ENCODE measurements at regions not wholly inside any gene's neighbourhood (a gene's known extent, or its start where the extent isn't known, plus 50 kb on each side); places are given as distances from the start of the nearest gene placed in this dataset.
A peak's percentile ranks its signal among the peaks of the same experiment; 100 is the strongest.

- CTCF ChIA-PET = interaction anchor here (1.0 to 1.5 kb wide), 4 partner anchors 44 to 259 kb away, joined by 3 to 8 read pairs (median 5); no protein-coding TSS in a partner anchor
Observed at GRCh38 chr13:95447814-95448213, 104.7 kb upstream of the CLDN10 start.

DNA sequence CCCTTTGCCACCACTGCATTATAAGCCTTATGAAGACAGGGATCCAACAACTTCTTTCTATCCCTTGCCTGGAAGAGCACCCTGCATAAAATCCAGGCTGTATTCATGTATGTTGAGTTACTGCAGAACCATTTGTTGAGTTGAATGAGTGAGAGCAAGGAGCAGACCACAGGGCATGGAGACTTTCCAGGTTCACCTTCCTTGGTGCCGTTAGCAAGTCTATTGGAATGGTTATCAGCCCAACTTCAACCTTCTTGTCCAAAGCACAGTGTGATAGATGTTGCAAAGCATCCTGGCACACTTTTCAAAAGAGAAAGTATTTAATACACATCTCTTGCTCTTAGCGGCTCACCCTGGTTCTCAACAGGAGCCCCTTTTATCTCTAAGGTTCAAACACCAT, 100.9 kb upstream of the CLDN10 start:
- Mint-ChIP-seq H3K4me1 (peaks cover 11% of the 10 kb centered on the region), H3K4me3 (no peak overlapping the region), H3K36me3 (no peaks in the 10 kb centered on the region), H3K27me3 (ENCODE audit: low read depth) (no peaks in the 10 kb centered on the region; the same call in none of the 2 replicates), H3K9me3 (no peaks in the 10 kb centered on the region), H3K27ac (no peak overlapping the region)
- CTCF ChIA-PET = no interaction called here
- DNase-seq (ENCODE audit: low spot score) (no peak), ATAC-seq (no peak)
- no peak for TF ChIP-seq HMGA2 (CRISPR knock-in tag; IDR thresholded peaks at IDR 0.05)
- POLR2A ChIA-PET = no interaction called here

More at GRCh38 chr13:95447814-95448213, 104.7 kb upstream of the CLDN10 start:
- peak; percentile 78 for ATAC-seq
- POLR2A ChIA-PET = interaction anchor here (0.7 kb wide), 2 partner anchors 13 to 21 kb away, joined by 3 read pairs; no protein-coding TSS in a partner anchor
- Mint-ChIP-seq H3K36me3 (no peaks in the 10 kb centered on the region), H3K27ac (no peak overlapping the region), H3K27me3 (ENCODE audit: low read depth) (no peaks in the 10 kb centered on the region; the same call in none of the 2 replicates), H3K4me1 (peaks cover 11% of the 10 kb centered on the region), H3K9me3 (no peaks in the 10 kb centered on the region), H3K4me3 (no peak overlapping the region)
- TF ChIP-seq ZNF423 (CRISPR knock-in tag; IDR thresholded peaks at IDR 0.05) (peak; percentile 91), AR (CRISPR knock-in tag; IDR thresholded peaks at IDR 0.05) (no peak)
- peak; percentile 25 for DNase-seq (ENCODE audit: low spot score)

GRCh38 chr13:95452375-95452774, 100.1 kb upstream of the CLDN10 start:
- CTCF ChIA-PET = no interaction called here
- TF ChIP-seq NFYB (CRISPR knock-in tag; conservative IDR thresholded peaks at IDR 0.05; ENCODE audit: low read depth) (no peak), FOXP1 (CRISPR knock-in tag; IDR thresholded peaks at IDR 0.05; ENCODE audit: borderline replicate concordance) (no peak), ZNF219 (CRISPR knock-in tag; IDR thresholded peaks at IDR 0.05; ENCODE audit: borderline replicate concordance) (no peak), HMGA2 (CRISPR knock-in tag; IDR thresholded peaks at IDR 0.05) (no peak), GRHL2 (CRISPR knock-in tag; IDR thresholded peaks at IDR 0.05; ENCODE audit: insufficient replicate concordance, severe bottlenecking) (no peak), ATF2 (CRISPR knock-in tag; IDR thresholded peaks at IDR 0.05; ENCODE audit: borderline replicate concordance, low read depth) (no peak), CREM (CRISPR knock-in tag; IDR thresholded peaks at IDR 0.05) (no peak), MLX (CRISPR knock-in tag; IDR thresholded peaks at IDR 0.05) (no peak), ZBTB21 (CRISPR knock-in tag; IDR thresholded peaks at IDR 0.05; ENCODE audit: borderline replicate concordance) (no peak), ZNF281 (CRISPR knock-in tag; IDR thresholded peaks at IDR 0.05) (no peak), AR (CRISPR knock-in tag; IDR thresholded peaks at IDR 0.05) (no peak), KAT7 (CRISPR knock-in tag; IDR thresholded peaks at IDR 0.05; ENCODE audit: borderline replicate concordance) (no peak), JAZF1 (CRISPR knock-in tag; IDR thresholded peaks at IDR 0.05) (no peak), SP1 (CRISPR knock-in tag; conservative IDR thresholded peaks at IDR 0.05) (no peak), NR1H2 (CRISPR knock-in tag; IDR thresholded peaks at IDR 0.05) (no peak), ESRRA (CRISPR knock-in tag; IDR thresholded peaks at IDR 0.05; ENCODE audit: borderline replicate concordance) (no peak)
- TF ChIP-seq, protein P1, sequence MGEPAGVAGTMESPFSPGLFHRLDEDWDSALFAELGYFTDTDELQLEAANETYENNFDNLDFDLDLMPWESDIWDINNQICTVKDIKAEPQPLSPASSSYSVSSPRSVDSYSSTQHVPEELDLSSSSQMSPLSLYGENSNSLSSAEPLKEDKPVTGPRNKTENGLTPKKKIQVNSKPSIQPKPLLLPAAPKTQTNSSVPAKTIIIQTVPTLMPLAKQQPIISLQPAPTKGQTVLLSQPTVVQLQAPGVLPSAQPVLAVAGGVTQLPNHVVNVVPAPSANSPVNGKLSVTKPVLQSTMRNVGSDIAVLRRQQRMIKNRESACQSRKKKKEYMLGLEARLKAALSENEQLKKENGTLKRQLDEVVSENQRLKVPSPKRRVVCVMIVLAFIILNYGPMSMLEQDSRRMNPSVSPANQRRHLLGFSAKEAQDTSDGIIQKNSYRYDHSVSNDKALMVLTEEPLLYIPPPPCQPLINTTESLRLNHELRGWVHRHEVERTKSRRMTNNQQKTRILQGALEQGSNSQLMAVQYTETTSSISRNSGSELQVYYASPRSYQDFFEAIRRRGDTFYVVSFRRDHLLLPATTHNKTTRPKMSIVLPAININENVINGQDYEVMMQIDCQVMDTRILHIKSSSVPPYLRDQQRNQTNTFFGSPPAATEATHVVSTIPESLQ (CRISPR knock-in tag; IDR thresholded peaks at IDR 0.05) = no peak

More at GRCh38 chr13:95452375-95452774, 100.1 kb upstream of the CLDN10 start:
- DNase-seq (ENCODE audit: low spot score) = no peak
- H3K36me3 Mint-ChIP-seq = no peaks in the 10 kb centered on the region
- H3K4me3 Mint-ChIP-seq = no peak overlapping the region
- no peaks in the 10 kb centered on the region for H3K9me3 Mint-ChIP-seq
- no peaks in the 10 kb centered on the region; the same call in none of the 2 replicates for H3K27me3 Mint-ChIP-seq (ENCODE audit: low read depth)
- no peak for ATAC-seq
- no peak overlapping the region for H3K27ac Mint-ChIP-seq
- H3K4me1 Mint-ChIP-seq = peaks cover 14% of the 10 kb centered on the region
- POLR2A ChIA-PET = no interaction called here
